ENCODE measurements at regions not wholly inside any gene's neighbourhood (a gene's known extent, or its start where the extent isn't known, plus 50 kb on each side); places are given as distances from the start of the nearest gene placed in this dataset.

DNA sequence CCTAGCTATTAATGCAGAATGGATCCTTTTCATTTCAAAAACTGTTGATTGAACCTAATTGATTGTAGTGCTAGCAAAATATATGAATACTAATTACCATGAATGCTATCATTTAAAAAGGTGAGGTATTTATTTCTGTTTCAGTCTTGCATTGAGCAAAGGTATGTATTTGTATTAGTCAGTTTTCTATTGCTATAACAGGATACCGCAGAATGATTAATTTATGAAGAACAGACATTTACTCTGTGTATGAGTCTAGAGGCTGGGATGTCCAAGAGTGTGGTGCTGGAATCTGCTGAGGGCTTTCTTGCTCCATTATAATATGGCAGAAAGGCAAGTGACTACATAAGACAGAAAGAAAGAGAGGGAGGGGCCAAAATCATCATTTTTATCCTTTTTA, 199.2 kb downstream of the KIF20B start:
- TF ChIP-seq CTCF (optimal IDR thresholded peaks at IDR 0.05 in 1 of 3, IDR thresholded peaks at IDR 0.05 in 1 of 3, conservative IDR thresholded peaks at IDR 0.05 in 1 of 3; ENCODE audit: extremely low read depth in 1 of 3, insufficient read depth in 2 of 3, low read length in 3 of 3) (no peak), EZH2 (IDR thresholded peaks at IDR 0.05; ENCODE audit: low read length) (no peak)
